ACC112 (cell line): ENCODE measurements at regions not wholly inside any gene's neighbourhood (a gene's known extent, or its start where the extent isn't known, plus 50 kb on each side); places are given as distances from the start of the nearest gene placed in this dataset.

Source experiments
- H2AFZ ChIP-seq: fragments of 200-600 bp; sonication (generic); one replicate; pipeline ENCODE4 v1.6.0; 2017; ENCODE audit warnings: antibody characterized with exemption, low read length; ENCODE audit not compliant: unreplicated experiment
- H3K27ac ChIP-seq: fragments of 200-600 bp; sonication (generic); 2 replicates; pipeline ENCODE4 v1.5.1; 2014; ENCODE audit warnings: low read depth, mild to moderate bottlenecking, antibody characterized with exemption, low read length, moderate library complexity
- H3K27me3 ChIP-seq: fragments of 200-600 bp; sonication (generic); 2 replicates; pipeline ENCODE4 v1.6.1; 2014; ENCODE audit warnings: mild to moderate bottlenecking, antibody characterized with exemption, low read length, moderate library complexity, mixed read lengths; ENCODE audit not compliant: insufficient read depth
- H3K36me3 ChIP-seq: fragments of 200-600 bp; sonication (generic); 2 replicates; pipeline ENCODE4 v1.6.1; 2016; ENCODE audit warnings: mild to moderate bottlenecking, antibody characterized with exemption, low read length, moderate library complexity, mixed read lengths; ENCODE audit not compliant: insufficient read depth
- H3K4me1 ChIP-seq: fragments of 200-600 bp; sonication (generic); one replicate; pipeline ENCODE4 v1.6.1; 2016; ENCODE audit warnings: low read length, mixed read lengths; ENCODE audit not compliant: insufficient read depth, unreplicated experiment, control insufficient read depth
- H3K4me3 ChIP-seq: fragments of 200-600 bp; sonication (generic); 2 replicates; pipeline ENCODE4 v1.5.1; 2014; ENCODE audit warnings: mild to moderate bottlenecking, low read depth, low read length
- H3K79me2 ChIP-seq: fragments of 200-600 bp; sonication (generic); one replicate; pipeline ENCODE4 v1.6.0; 2016; ENCODE audit warnings: low read length; ENCODE audit not compliant: control insufficient read depth, unreplicated experiment, insufficient read depth

GRCh38 chr12:78384541-78384940, 480.0 kb upstream of the SYT1 start:
- no peak overlapping the region for H2AFZ ChIP-seq
- H3K27me3 ChIP-seq = no peaks in the 10 kb centered on the region
- no peak overlapping the region for H3K4me3 ChIP-seq
- no peaks in the 10 kb centered on the region for H3K36me3 ChIP-seq
- H3K27ac ChIP-seq = no peak overlapping the region
- H3K79me2 ChIP-seq = no peaks in the 10 kb centered on the region
- H3K4me1 ChIP-seq = no peaks in the 10 kb centered on the region

GRCh38 chr12:78385541-78385940, 479.0 kb upstream of the SYT1 start:
- no peaks in the 10 kb centered on the region for H3K36me3 ChIP-seq
- no peak overlapping the region for H3K27ac ChIP-seq
- H3K4me3 ChIP-seq = no peak overlapping the region
- H3K4me1 ChIP-seq = no peaks in the 10 kb centered on the region
- no peak overlapping the region for H2AFZ ChIP-seq
- H3K27me3 ChIP-seq = no peaks in the 10 kb centered on the region
- H3K79me2 ChIP-seq = no peaks in the 10 kb centered on the region

GRCh38 chr12:78386871-78387270, 477.7 kb upstream of the SYT1 start:
- no peak overlapping the region for H2AFZ ChIP-seq
- H3K4me3 ChIP-seq = no peak overlapping the region
- H3K36me3 ChIP-seq = no peaks in the 10 kb centered on the region
- H3K79me2 ChIP-seq = no peaks in the 10 kb centered on the region
- no peaks in the 10 kb centered on the region for H3K4me1 ChIP-seq
- no peaks in the 10 kb centered on the region for H3K27me3 ChIP-seq
- no peak overlapping the region for H3K27ac ChIP-seq

GRCh38 chr12:78387721-78388120, 476.9 kb upstream of the SYT1 start:
- H3K4me1 ChIP-seq = no peaks in the 10 kb centered on the region
- H3K27ac ChIP-seq = no peak overlapping the region
- no peak overlapping the region for H3K4me3 ChIP-seq
- H3K79me2 ChIP-seq = no peaks in the 10 kb centered on the region
- H3K36me3 ChIP-seq = no peaks in the 10 kb centered on the region
- H2AFZ ChIP-seq = no peak overlapping the region
- no peaks in the 10 kb centered on the region for H3K27me3 ChIP-seq

GRCh38 chr12:78388461-78388860, 476.1 kb upstream of the SYT1 start:
- no peaks in the 10 kb centered on the region for H3K4me1 ChIP-seq
- no peak overlapping the region for H3K27ac ChIP-seq
- no peaks in the 10 kb centered on the region for H3K27me3 ChIP-seq
- no peaks in the 10 kb centered on the region for H3K36me3 ChIP-seq
- no peak overlapping the region for H2AFZ ChIP-seq
- no peaks in the 10 kb centered on the region for H3K79me2 ChIP-seq
- no peak overlapping the region for H3K4me3 ChIP-seq

GRCh38 chr12:78390920-78391319, 473.7 kb upstream of the SYT1 start:
- Histone ChIP-seq H3K27ac (no peak overlapping the region), H3K4me3 (no peak overlapping the region), H3K36me3 (no peaks in the 10 kb centered on the region), H3K79me2 (no peaks in the 10 kb centered on the region), H3K27me3 (no peaks in the 10 kb centered on the region), H2AFZ (no peak overlapping the region), H3K4me1 (no peaks in the 10 kb centered on the region)

- Histone ChIP-seq H3K36me3 (no peaks in the 10 kb centered on the region), H2AFZ (no peak overlapping the region), H3K79me2 (no peaks in the 10 kb centered on the region), H3K27me3 (no peaks in the 10 kb centered on the region), H3K27ac (no peak overlapping the region), H3K4me1 (no peaks in the 10 kb centered on the region), H3K4me3 (no peak overlapping the region)
These were observed 471.7 kb upstream of the SYT1 start for GRCh38 chr12:78392918-78393317.

GRCh38 chr12:78395961-78396360, 468.6 kb upstream of the SYT1 start:
- H3K27me3 ChIP-seq = no peaks in the 10 kb centered on the region
- H3K79me2 ChIP-seq = no peaks in the 10 kb centered on the region
- no peaks in the 10 kb centered on the region for H3K36me3 ChIP-seq
- H2AFZ ChIP-seq = no peak overlapping the region
- H3K4me1 ChIP-seq = no peaks in the 10 kb centered on the region
- H3K27ac ChIP-seq = no peak overlapping the region
- no peak overlapping the region for H3K4me3 ChIP-seq

- Histone ChIP-seq H3K27ac (no peak overlapping the region), H3K27me3 (no peaks in the 10 kb centered on the region), H3K4me3 (no peak overlapping the region), H3K36me3 (no peaks in the 10 kb centered on the region), H3K79me2 (no peaks in the 10 kb centered on the region), H2AFZ (no peak overlapping the region), H3K4me1 (no peaks in the 10 kb centered on the region)
These were observed 468.0 kb upstream of the SYT1 start for GRCh38 chr12:78396538-78396937.

- peaks cover 13% of the 10 kb centered on the region for H3K4me1 ChIP-seq
- H3K27ac ChIP-seq = no peak overlapping the region
- H3K27me3 ChIP-seq = no peaks in the 10 kb centered on the region
- no peaks in the 10 kb centered on the region for H3K36me3 ChIP-seq
- no peak overlapping the region for H3K4me3 ChIP-seq
- H3K79me2 ChIP-seq = no peaks in the 10 kb centered on the region
- H2AFZ ChIP-seq = no peak overlapping the region
These were observed 465.8 kb upstream of the SYT1 start for GRCh38 chr12:78398750-78399149.

- peaks cover 19% of the 10 kb centered on the region for H3K4me1 ChIP-seq
- no peak overlapping the region for H2AFZ ChIP-seq
- no peak overlapping the region for H3K27ac ChIP-seq
- H3K4me3 ChIP-seq = no peak overlapping the region
- no peaks in the 10 kb centered on the region for H3K79me2 ChIP-seq
- no peaks in the 10 kb centered on the region for H3K36me3 ChIP-seq
- no peaks in the 10 kb centered on the region for H3K27me3 ChIP-seq
These were observed 462.0 kb upstream of the SYT1 start for GRCh38 chr12:78402366-78403134.
